ENCODE measurements at regions not wholly inside any gene's neighbourhood (a gene's known extent, or its start where the extent isn't known, plus 50 kb on each side); places are given as distances from the start of the nearest gene placed in this dataset.

- TF ChIP-seq CTCF (tag by site-specific recombination; IDR thresholded peaks at IDR 0.05) (peak; percentile 42; the same call in 1 of the 2 replicates), WT1 (tag by site-specific recombination; IDR thresholded peaks at IDR 0.05) (no peak), ZNF549 (tag by site-specific recombination; IDR thresholded peaks at IDR 0.05) (peak; percentile 17; the same call in 1 of the 2 replicates), ELK4 (IDR thresholded peaks at IDR 0.05; ENCODE audit: borderline replicate concordance, low read depth, low read length) (no peak)
Measured at GRCh38 chr1:199550199-199551065, 477.1 kb upstream of the NR5A2 start (continued).

- Histone ChIP-seq H3K4me3 (ENCODE audit: low read depth, low read length) (no peak overlapping the region), H3K4me1 (ENCODE audit: control insufficient read depth, insufficient read depth, low read length) (peaks cover 4% of the 10 kb centered on the region; the same call in 1 of the 2 replicates), H3K27ac (ENCODE audit: extremely low read depth, low read depth, low read length) (no peak overlapping the region), H3K36me3 (ENCODE audit: control insufficient read depth in 2 of 2, insufficient read depth in 1 of 2, low read length in 2 of 2) (no peaks in the 10 kb centered on the region), H3K9me3 (ENCODE audit: control insufficient read depth, insufficient read depth, low read depth, low read length) (no peaks in the 10 kb centered on the region)
- CTCF ChIA-PET, result interaction anchor here (0.6 to 2.3 kb wide), 17 partner anchors 12 to 796 kb away, joined by 3 to 11 read pairs (median 3); no protein-coding TSS in a partner anchor
- POLR2A ChIA-PET, result no interaction called here
- TF ChIP-seq OSR2 (tag by site-specific recombination; IDR thresholded peaks at IDR 0.05), result no peak
- TF ChIP-seq PRDM1 (tag by site-specific recombination; IDR thresholded peaks at IDR 0.05), result no peak
- no peak for TF ChIP-seq AEBP2 (tag by site-specific recombination; IDR thresholded peaks at IDR 0.05; ENCODE audit: borderline replicate concordance)
- TF ChIP-seq ZXDB (tag by site-specific recombination; IDR thresholded peaks at IDR 0.05), result no peak
- no peak for TF ChIP-seq ZNF133 (tag by site-specific recombination; IDR thresholded peaks at IDR 0.05)
- TF ChIP-seq ZNF529 (tag by site-specific recombination; IDR thresholded peaks at IDR 0.05; ENCODE audit: insufficient replicate concordance), result no peak
- no peak for TF ChIP-seq ZNF37A (tag by site-specific recombination; IDR thresholded peaks at IDR 0.05)
- 0 out of 2 replicates have a peak, but pooled peaks have one; percentile 58 for TF ChIP-seq ZNF660 (tag by site-specific recombination; IDR thresholded peaks at IDR 0.05)
- no peak for TF ChIP-seq MYNN (tag by site-specific recombination; IDR thresholded peaks at IDR 0.05; ENCODE audit: borderline replicate concordance)
- TF ChIP-seq ZFP41 (tag by site-specific recombination; IDR thresholded peaks at IDR 0.05; ENCODE audit: borderline replicate concordance), result no peak
- TF ChIP-seq CTCF (tag by site-specific recombination; IDR thresholded peaks at IDR 0.05), result peak; percentile 51
- TF ChIP-seq ZNF830 (tag by site-specific recombination; IDR thresholded peaks at IDR 0.05; ENCODE audit: low read depth), result no peak
- no peak for TF ChIP-seq OVOL3 (tag by site-specific recombination; IDR thresholded peaks at IDR 0.05)
- peak; percentile 93 for TF ChIP-seq ZNF654 (tag by site-specific recombination; IDR thresholded peaks at IDR 0.05; ENCODE audit: low read depth)
- TF ChIP-seq ZNF280C (tag by site-specific recombination; IDR thresholded peaks at IDR 0.05), result no peak
- no peak for TF ChIP-seq ZNF704 (tag by site-specific recombination; IDR thresholded peaks at IDR 0.05)
- no peak for TF ChIP-seq ZNF148 (tag by site-specific recombination; IDR thresholded peaks at IDR 0.05; ENCODE audit: borderline replicate concordance)
Measured at GRCh38 chr1:199551967-199552565, 475.4 kb upstream of the NR5A2 start.

Measured in HEK293 (cell line).